HG02973 (cell line): ENCODE measurements at regions not wholly inside any gene's neighbourhood (a gene's known extent, or its start where the extent isn't known, plus 50 kb on each side); places are given as distances from the start of the nearest gene placed in this dataset.
"Not testable (repeated sequence)": the region's sequence is repeated elsewhere in the genome, so short reads cannot be mapped to it uniquely, and the experiment has no call there.

Source experiments
- ATAC-seq: cut with Tn5 transposase; IDR thresholded peaks from one replicate; pipeline ENCODE4 v1.9.1; 2021; ENCODE audit warnings: moderate library complexity; ENCODE audit not compliant: unreplicated experiment

DNA sequence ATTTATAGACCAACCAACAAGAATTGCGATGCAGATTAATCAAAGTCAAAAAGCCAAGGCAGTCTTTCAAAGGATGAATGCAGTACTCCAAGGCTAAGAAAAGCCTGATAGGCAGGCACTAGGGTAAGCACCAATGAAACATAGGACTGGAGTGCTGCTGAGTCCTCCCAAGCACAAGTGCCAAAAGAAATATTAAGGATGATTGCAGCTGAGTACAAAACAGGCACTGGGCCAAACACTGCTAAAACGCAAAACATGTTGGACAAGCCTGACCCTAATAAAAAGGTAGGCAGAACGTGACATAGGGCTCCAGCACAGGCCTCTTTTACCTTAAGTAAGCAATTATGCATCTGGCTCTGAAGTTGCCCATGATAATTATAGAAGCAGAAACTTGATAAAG, 160.1 kb upstream of the LRP1B start:
- no peak for ATAC-seq

DNA sequence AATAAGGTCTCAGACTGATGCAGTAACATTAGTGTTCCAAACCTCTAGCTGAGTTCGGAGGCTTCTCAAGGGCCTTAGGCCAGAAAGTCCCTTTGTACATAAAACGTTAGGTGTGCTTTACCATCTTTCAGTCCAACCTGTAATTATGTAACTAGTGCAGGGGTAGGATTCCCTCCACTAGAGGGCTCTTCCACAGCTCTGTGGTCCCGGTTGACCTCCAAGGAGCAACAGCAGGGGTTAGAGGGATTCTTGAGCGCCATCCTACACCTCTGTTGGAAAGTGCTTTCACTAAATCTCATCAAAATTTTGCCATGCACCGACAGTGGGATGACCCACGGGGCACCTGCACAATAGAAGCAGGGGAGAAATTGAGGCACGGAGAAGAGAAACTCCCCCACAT, 155.8 kb upstream of the LRP1B start:
- ATAC-seq, result peak; percentile 81

- ATAC-seq, result no peak
Measured at GRCh38 chr2:142285480-142285879, 154.7 kb upstream of the LRP1B start.

DNA sequence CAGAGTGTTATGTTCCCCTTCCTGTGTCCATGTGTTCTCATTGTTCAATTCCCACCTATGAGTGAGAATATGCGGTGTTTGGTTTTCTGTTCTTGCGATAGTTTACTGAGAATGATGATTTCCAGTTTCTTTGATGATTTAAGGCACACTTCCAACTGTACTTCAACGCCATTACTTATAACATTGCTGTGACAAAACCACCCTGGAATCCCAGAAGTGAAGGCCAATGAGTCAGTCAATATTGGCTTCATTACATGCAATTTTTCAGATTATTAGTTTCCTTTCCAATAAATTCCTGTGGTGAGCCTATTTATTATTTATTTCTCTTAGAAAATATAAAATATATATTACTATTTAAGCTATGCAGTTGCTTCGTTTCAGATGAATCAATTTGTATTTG, 153.5 kb upstream of the LRP1B start:
- not testable (repeated sequence) for ATAC-seq

GRCh38 chr2:142280831-142281230, 150.0 kb upstream of the LRP1B start:
- ATAC-seq, result no peak

DNA sequence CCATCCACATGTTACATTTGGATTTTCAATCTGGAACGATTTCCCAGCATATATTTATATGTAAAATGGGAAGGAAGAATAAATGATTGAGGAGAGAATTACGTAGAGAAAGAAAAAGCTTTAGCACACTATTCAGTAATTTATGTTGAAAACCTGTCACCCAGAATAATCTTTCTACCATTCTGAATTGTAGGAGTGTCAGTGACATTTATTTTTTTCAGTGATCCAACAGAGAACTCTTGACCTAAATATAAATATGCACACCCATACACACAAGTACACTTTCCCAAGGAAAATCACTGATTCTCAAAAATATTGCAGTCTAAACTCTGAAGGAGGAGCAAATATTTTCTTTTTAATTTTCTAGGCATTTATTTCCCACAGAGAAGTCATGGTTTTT, 140.2 kb upstream of the LRP1B start:
- no peak for ATAC-seq

DNA sequence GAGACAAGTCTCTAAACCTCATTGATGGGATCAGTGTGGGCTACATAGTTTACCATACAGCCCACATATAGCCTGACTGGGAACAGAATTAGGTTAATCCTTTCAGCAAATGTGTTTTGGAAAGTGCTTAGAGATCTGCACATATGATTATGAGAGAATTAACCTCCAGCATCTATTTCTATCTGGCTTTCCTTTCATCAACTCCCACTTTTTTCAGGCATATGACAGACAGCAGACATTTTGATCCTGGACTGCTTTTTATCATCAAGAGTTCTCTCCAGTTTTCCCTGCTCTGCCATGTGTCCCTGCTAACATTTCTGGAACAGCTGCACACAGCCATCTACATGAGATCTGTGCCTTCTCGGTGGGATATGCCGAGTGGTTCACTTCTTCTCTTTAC, 139.5 kb upstream of the LRP1B start:
- no peak for ATAC-seq

DNA sequence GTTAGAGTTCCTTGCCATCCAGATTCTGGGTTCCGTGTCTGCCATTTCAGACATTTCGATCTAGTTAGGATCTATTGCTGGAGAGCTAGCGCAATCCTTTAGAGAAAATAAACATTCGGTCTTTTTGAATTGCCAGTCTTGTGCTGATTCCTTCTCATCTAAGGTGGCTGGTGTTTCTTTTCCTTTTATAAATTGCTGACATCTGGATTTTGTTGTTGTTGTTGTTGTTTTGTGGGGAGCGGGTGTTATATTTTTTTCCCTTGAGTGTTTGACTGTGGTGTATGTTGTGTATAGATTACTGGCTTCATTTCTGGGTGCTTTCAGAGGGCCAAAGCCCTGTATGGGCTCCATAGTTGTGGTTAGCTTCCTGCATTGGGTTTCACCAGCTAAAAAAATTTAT, 128.5 kb upstream of the LRP1B start:
- no peak for ATAC-seq

GRCh38 chr2:142254031-142254430, 123.2 kb upstream of the LRP1B start:
- no peak for ATAC-seq

DNA sequence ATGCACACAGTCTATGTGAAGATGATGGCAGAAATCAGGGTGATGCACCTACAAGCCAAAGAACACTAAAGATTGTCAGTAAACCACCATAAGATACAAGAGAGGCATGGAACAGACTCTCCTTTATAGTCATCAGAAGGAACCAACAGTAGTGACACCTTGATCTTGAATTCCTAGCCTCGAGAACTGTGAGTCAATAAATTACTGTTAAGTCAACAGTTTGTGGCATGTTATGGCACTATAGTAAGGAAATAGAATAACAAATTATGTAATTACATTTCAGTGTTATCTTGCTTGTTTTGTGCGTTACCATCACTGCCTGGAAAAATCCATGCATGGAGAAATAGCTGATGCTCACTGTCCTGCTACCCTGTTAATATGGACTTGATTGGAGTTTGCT, 110.2 kb upstream of the LRP1B start:
- ATAC-seq, result no peak

DNA sequence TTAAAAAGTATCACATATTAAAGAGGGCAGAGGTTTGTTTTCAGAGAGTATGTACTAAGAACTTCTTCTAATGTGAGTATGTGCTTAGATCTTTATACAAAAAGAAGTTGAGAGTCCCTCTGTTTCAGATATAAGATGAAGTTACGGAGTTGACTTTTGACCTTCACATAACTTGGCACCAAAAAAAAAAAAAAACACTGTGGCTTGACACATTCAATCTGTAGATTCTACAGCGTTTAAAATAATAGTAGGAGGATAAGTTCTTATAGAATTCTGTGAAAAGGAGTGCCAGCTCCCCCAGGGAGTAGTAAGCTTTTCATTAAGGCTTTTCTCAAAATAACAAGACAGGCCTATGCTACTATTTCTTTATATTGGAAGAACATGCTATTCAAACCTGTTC, 105.4 kb upstream of the LRP1B start:
- ATAC-seq, result no peak

DNA sequence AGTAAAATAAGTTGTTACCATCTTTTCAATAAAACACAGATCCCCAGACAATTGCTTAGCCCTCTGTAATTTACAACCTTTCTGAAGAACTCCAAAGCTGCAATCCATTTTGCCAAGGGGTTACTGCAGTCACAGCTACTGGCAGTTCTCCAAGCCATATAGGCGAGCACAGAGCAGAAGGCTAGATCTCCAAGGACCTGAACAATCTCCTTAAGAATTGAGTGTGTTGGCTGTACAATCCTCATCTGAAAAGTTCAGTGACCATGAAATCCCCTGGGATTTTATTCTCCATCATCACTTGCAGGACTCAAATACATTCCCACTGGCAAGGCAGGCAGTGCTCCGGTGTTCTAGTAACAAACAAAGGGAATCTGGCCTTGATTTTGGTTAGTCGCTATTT, 103.9 kb upstream of the LRP1B start:
- no peak for ATAC-seq

- no peak for ATAC-seq
Measured at GRCh38 chr2:142223309-142223708, 92.5 kb upstream of the LRP1B start.

GRCh38 chr2:142222715-142223114, 91.9 kb upstream of the LRP1B start:
- ATAC-seq, result no peak

DNA sequence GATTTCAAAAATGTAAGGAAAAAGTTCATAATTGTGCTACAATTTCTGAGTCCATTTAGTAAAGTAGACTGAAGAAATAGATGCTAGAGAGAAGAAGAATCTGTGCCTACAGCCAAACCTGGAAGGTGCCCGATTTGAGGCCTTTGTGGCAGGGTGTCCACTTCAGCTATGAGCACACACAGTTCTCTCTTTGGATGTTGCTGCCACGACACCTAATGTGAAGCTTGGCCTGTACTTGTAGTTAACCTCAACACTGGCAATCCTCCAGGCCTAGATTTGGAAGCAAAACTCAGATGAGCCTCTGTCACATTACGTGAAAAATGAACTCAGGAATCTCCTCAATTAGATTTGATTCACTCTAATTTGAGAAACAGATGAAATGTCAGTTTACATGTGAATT, 90.1 kb upstream of the LRP1B start:
- no peak for ATAC-seq

DNA sequence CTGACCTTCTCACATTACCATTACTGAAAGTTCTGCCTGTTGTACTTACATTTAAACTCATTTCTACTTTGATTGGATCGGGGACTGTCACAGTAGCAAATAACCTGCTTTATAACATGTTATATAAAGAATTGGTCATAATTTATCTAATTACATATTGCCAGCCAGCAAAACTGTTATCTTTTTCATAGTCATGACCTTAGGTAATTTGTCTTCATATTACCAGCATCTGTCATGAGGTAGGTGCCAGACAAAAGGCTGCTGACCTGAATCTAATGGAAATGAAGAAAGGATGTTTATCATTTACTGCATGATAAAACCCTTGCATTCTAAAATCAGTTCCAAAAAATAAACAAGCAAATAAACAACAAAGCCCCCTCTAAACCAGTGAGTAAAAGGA, 89.4 kb upstream of the LRP1B start:
- no peak for ATAC-seq

GRCh38 chr2:142218471-142218870, 87.7 kb upstream of the LRP1B start:
- ATAC-seq, result no peak

DNA sequence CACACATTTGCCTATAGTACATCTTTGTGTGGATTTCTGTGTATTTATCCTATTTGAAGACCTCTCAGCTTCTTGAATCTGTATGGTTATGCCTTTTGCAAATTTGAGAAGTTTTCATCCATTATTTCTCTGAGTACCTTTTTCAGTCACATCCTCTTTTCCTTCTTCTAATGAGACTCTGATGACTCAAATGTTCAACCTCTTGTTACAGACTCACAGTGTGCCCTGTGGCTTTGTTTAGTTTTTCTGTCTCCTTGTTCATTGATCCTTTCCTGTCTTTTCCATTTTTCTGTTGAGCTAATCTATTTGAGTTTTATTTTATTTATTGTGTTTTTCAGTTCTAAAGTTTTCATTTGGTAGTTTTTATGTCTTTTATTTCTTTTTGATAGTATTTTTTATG, 87.0 kb upstream of the LRP1B start:
- no peak for ATAC-seq

- no peak for ATAC-seq
Measured at GRCh38 chr2:142200062-142200461, 69.2 kb upstream of the LRP1B start.

- ATAC-seq, result no peak
Measured at GRCh38 chr2:142199073-142199472, 68.3 kb upstream of the LRP1B start.

GRCh38 chr2:142190805-142191204, 60.0 kb upstream of the LRP1B start:
- no peak for ATAC-seq

DNA sequence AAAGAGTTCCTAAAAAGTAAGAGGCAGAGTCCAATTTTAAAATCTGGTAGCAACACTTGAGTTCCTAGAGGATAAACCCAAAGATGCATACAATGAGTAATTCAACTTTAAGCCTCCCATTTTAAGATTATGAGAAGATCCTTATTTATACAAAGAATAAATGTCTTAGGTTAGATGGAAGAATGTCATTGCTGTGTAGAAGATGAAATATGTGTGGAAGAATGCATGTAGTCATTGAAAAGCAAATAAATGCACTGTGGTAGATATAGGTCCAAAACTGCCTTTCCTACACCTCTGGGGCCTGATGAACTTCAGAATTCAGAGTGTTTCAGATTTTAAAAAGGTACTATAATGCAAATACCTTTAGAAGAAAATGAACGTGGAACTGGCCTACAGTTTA, 58.7 kb upstream of the LRP1B start:
- no peak for ATAC-seq

GRCh38 chr2:142188562-142188961, 57.7 kb upstream of the LRP1B start:
- no peak for ATAC-seq
